Inflammatory macrophage treated with lipopolysaccharide for 4 hours (primary cell): ENCODE measurements at regions not wholly inside any gene's neighbourhood (a gene's known extent, or its start where the extent isn't known, plus 50 kb on each side); places are given as distances from the start of the nearest gene placed in this dataset.

Experiments used
- DNase-seq: peaks from one replicate; pipeline ENCODE4 v3.0.0-alpha.2; 2020

- DNase-seq = peak; percentile 24
Observed at GRCh38 chr18:61727241-61728193, 165.3 kb downstream of the RNF152 start.

- DNase-seq = no peak
Observed at GRCh38 chr18:61724532-61724931, 168.3 kb downstream of the RNF152 start.

GRCh38 chr18:61722247-61722646 is 170.6 kb downstream of the RNF152 start:
- DNase-seq = no peak

- no peak for DNase-seq
Observed at GRCh38 chr18:61720496-61720895, 172.3 kb downstream of the RNF152 start.

GRCh38 chr18:61719671-61720070 is 173.1 kb downstream of the RNF152 start:
- peak; percentile 69 for DNase-seq

- no peak for DNase-seq
Observed at GRCh38 chr18:61718944-61719343, 173.9 kb downstream of the RNF152 start.

- no peak for DNase-seq
Observed at GRCh38 chr18:61714421-61714820, 178.4 kb downstream of the RNF152 start.

GRCh38 chr18:61713502-61713901 is 179.3 kb downstream of the RNF152 start:
- DNase-seq = no peak

GRCh38 chr18:61710082-61710620 is 182.7 kb downstream of the RNF152 start:
- DNase-seq = no peak

GRCh38 chr18:61706276-61706915 is 186.4 kb downstream of the RNF152 start:
- no peak for DNase-seq

- DNase-seq = no peak
Observed at GRCh38 chr18:61703508-61703907, 189.3 kb downstream of the RNF152 start.

GRCh38 chr18:61702007-61702406 is 190.8 kb downstream of the RNF152 start:
- no peak for DNase-seq

- no peak for DNase-seq
Observed at GRCh38 chr18:61699397-61700110, 193.3 kb downstream of the RNF152 start.

GRCh38 chr18:61697306-61697909 is 195.4 kb downstream of the RNF152 start:
- DNase-seq = no peak

GRCh38 chr18:61694236-61694635 is 198.6 kb downstream of the RNF152 start:
- DNase-seq = no peak

GRCh38 chr18:61690418-61691138 is 202.2 kb downstream of the RNF152 start:
- DNase-seq = no peak

- DNase-seq = no peak
Observed at GRCh38 chr18:61687317-61687716, 205.5 kb downstream of the RNF152 start.

GRCh38 chr18:61683856-61684255 is 209.0 kb downstream of the RNF152 start:
- no peak for DNase-seq

- no peak for DNase-seq
Observed at GRCh38 chr18:61681065-61681464, 211.7 kb downstream of the RNF152 start.

- DNase-seq = no peak
Observed at GRCh38 chr18:61679836-61680235, 213.0 kb downstream of the RNF152 start.

- no peak for DNase-seq
Observed at GRCh38 chr18:61677435-61677970, 215.3 kb downstream of the RNF152 start.
